ENCODE measurements at regions not wholly inside any gene's neighbourhood (a gene's known extent, or its start where the extent isn't known, plus 50 kb on each side); places are given as distances from the start of the nearest gene placed in this dataset.

- no peak for DNase-seq
Observed at GRCh38 chr18:10402871-10403559, 51.4 kb upstream of the APCDD1 start.

GRCh38 chr18:10403708-10404107 lies 50.7 kb upstream of the APCDD1 start:
- DNase-seq: no peak

DNA sequence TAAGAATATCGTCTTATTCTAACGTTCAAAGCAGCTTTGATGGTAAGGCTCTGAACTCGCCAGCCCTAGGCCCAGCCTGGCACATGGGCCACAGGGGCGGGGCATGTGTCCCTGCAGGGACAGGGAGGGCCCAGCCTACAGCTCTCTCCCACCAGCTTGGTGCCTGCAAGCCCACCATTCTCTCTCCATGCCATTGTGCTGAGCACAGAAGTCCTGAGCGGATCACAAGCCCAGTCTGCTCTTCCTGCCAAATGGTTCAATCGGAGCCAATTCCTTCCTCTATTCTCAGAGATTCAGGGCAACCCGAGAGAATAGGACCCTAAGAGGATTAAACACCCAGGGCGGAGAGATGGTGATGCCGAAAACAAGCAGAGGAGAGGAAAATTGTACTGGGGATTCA lies 50.3 kb upstream of the APCDD1 start:
- DNase-seq: no peak

Measured in effector CD8-positive, alpha-beta T cell (primary cell).